ENCODE measurements at regions not wholly inside any gene's neighbourhood (a gene's known extent, or its start where the extent isn't known, plus 50 kb on each side); places are given as distances from the start of the nearest gene placed in this dataset.

DNA sequence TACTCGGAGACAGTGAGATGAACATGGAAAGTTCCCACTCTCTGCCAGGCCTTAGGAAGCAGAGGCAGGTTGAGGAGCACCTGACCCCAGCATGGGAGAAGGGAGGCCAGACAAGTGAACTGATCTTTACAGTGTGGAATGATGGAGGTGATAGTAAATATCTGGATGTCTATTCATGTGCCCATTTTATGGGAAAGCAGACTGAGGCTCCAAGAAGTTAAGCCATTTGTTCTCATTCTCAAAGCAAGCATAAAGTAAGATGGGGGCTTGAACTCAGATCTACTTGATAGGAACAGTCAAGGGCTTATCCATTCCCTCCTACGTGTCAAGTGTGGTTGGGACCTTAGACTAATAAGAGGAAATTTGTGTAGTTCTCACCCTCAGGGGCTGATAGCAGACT, 461.5 kb downstream of the MN1 start:
- no peak overlapping the region for H4K8ac ChIP-seq (ENCODE audit: extremely low read depth, insufficient read depth, low read length)
- no peaks in the 10 kb centered on the region for H3K36me3 ChIP-seq (ENCODE audit: control insufficient read depth in 2 of 4, insufficient read depth in 4 of 4, low read length in 3 of 4)
- no peak overlapping the region for H2AFZ ChIP-seq (ENCODE audit: low read length)
- DNase-seq (ENCODE audit: low read depth in 1 of 2, low spot score in 2 of 2), result no peak
- H4K5ac ChIP-seq (ENCODE audit: insufficient read length, low read depth, low read length), result no peak overlapping the region
- POLR2A ChIA-PET (ENCODE audit: partially characterized antibody), result no interaction called here
- H3K23ac ChIP-seq (ENCODE audit: insufficient read length), result no peak overlapping the region
- no peaks in the 10 kb centered on the region for H4K20me1 ChIP-seq (replicated peaks in 1 of 2; ENCODE audit: control insufficient read depth in 1 of 2, insufficient read depth in 2 of 2, low read length in 2 of 2)
- H3K79me1 ChIP-seq (ENCODE audit: low read depth, low read length), result no peaks in the 10 kb centered on the region
- no peak overlapping the region for H3K14ac ChIP-seq (ENCODE audit: insufficient read length)
- CTCF ChIA-PET (ENCODE audit: partially characterized antibody), result interaction anchor here (1.1 kb wide), 1 partner anchor 8 kb away, joined by 4 read pairs; no protein-coding TSS in a partner anchor
- WGBS, 2 experiments (ENCODE audit: extremely low coverage in 1 of 2, insufficient coverage in 1 of 2, insufficient read length in 1 of 2, insufficient replicate concordance in 2 of 2, low coverage in 1 of 2, low lambda C conversion rate in 2 of 2, missing lambda C conversion rate in 1 of 2), result 89% methylated on average over 2 of the region's 2 CpGs; no CpG with 5 or more reads in 1 of the 2 experiments
- no peak overlapping the region for H2BK5ac ChIP-seq (ENCODE audit: low read depth, low read length)
- H2BK120ac ChIP-seq (replicated peaks; ENCODE audit: low read depth, low read length), result no peak overlapping the region
- no peak overlapping the region for H4K91ac ChIP-seq (replicated peaks; ENCODE audit: insufficient read length, low read length)
- no peaks in the 10 kb centered on the region for H3K9me3 ChIP-seq (ENCODE audit: insufficient read depth in 2 of 2, low read depth in 1 of 2, low read length in 1 of 2)
- no peak overlapping the region for H3K4ac ChIP-seq (replicated peaks; ENCODE audit: insufficient read length, low read depth, low read length)
- no peak overlapping the region for H3K4me3 ChIP-seq (ENCODE audit: extremely low read depth in 1 of 4, insufficient read depth in 2 of 4, low read depth in 3 of 4, low read length in 4 of 4)
- H3K27me3 ChIP-seq (replicated peaks in 1 of 4; ENCODE audit: control insufficient read depth in 3 of 4, extremely low read depth in 1 of 4, insufficient read depth in 3 of 4, low read length in 3 of 4), result no peaks in the 10 kb centered on the region
- peaks cover 0 to 3% (median 0%) of the 10 kb centered on the region in 4 experiments; a peak in 1 of 7 replicates for H3K4me1 ChIP-seq (replicated peaks in 1 of 4; ENCODE audit: control insufficient read depth in 3 of 4, insufficient read depth in 4 of 4, low read length in 3 of 4)
- FAIRE-seq, result no peak
- no peak overlapping the region for H2BK15ac ChIP-seq (ENCODE audit: low read length)
- H3K18ac ChIP-seq (ENCODE audit: extremely low read depth, low read length), result no peak overlapping the region
- no peak overlapping the region for H2BK12ac ChIP-seq (ENCODE audit: low read depth, low read length)
- H3K56ac ChIP-seq (replicated peaks; ENCODE audit: insufficient read length, low read depth, low read length), result no peak overlapping the region
- H3K4me2 ChIP-seq (ENCODE audit: insufficient read depth in 1 of 2, low read depth in 2 of 2, low read length in 2 of 2), result no peak overlapping the region
- H3K27ac ChIP-seq (ENCODE audit: low read depth, low read length), result no peak overlapping the region
- H3K79me2 ChIP-seq (ENCODE audit: control insufficient read depth in 1 of 2, insufficient read depth in 2 of 2, low read length in 2 of 2), result no peaks in the 10 kb centered on the region
- no peak overlapping the region for H2AK5ac ChIP-seq (ENCODE audit: low read depth, low read length)
- H3K9ac ChIP-seq (replicated peaks in 1 of 4; ENCODE audit: extremely low read depth in 1 of 4, low read depth in 3 of 4, low read length in 3 of 4), result no peak overlapping the region
- no peak overlapping the region for H2BK20ac ChIP-seq (ENCODE audit: low read length)
- H3K23me2 ChIP-seq (ENCODE audit: low read depth, low read length), result no peaks in the 10 kb centered on the region
- TF ChIP-seq TEAD4 (IDR thresholded peaks at IDR 0.05; ENCODE audit: low read depth, low read length), result no peak
- no peak for TF ChIP-seq GTF2F1 (IDR thresholded peaks at IDR 0.05; ENCODE audit: borderline replicate concordance, low read depth, low read length)
- no peak for TF ChIP-seq ZNF274 (IDR thresholded peaks at IDR 0.05; ENCODE audit: borderline replicate concordance, extremely low read depth, low read length)

Measured in H1 (cell line).